ENCODE measurements at regions not wholly inside any gene's neighbourhood (a gene's known extent, or its start where the extent isn't known, plus 50 kb on each side); places are given as distances from the start of the nearest gene placed in this dataset.

- no peak overlapping the region for H3K4me3 ChIP-seq (ENCODE audit: low read length)
- H3K4me1 ChIP-seq (ENCODE audit: insufficient read depth, low read length), result no peaks in the 10 kb centered on the region
- no peaks in the 10 kb centered on the region for H3K36me3 Mint-ChIP-seq (ENCODE audit: low read depth)
- intact Hi-C loops (cut with DNase I, micrococcal nuclease), result no loop called here
- ATAC-seq (ENCODE audit: poor library complexity) (no peak), DNase-seq (no peak)
- no peaks in the 10 kb centered on the region for H3K36me3 ChIP-seq (ENCODE audit: insufficient read depth, low read length)
- no peak overlapping the region for H3K27ac ChIP-seq (ENCODE audit: low read depth in 1 of 2, low read length in 2 of 2)
- POLR2A ChIA-PET, result no interaction called here
- H3K27ac Mint-ChIP-seq, result no peak overlapping the region
- H3K9me3 Mint-ChIP-seq, result no peaks in the 10 kb centered on the region
- peaks cover 7% of the 10 kb centered on the region for H3K27me3 Mint-ChIP-seq
- CTCF ChIA-PET, result interaction anchor here (0.9 kb wide), 1 partner anchor 1603 kb away, joined by 4 read pairs; no protein-coding TSS in a partner anchor
- TF ChIP-seq CTCF (IDR thresholded peaks at IDR 0.05), result no peak
- H3K9me3 ChIP-seq (ENCODE audit: control insufficient read depth in 1 of 2, insufficient read depth in 1 of 2, low read length in 2 of 2), result no peaks in the 10 kb centered on the region
- no peaks in the 10 kb centered on the region for H3K4me1 Mint-ChIP-seq (ENCODE audit: low read depth)
- no peak overlapping the region for H3K4me3 Mint-ChIP-seq
- H3K27me3 ChIP-seq (ENCODE audit: control insufficient read depth in 1 of 2, insufficient read depth in 2 of 2, low read length in 2 of 2), result no peaks in the 10 kb centered on the region
Observed at GRCh38 chr13:109496216-109496615, 290.2 kb downstream of the IRS2 start.

GRCh38 chr13:109494925-109495369, 291.4 kb downstream of the IRS2 start:
- intact Hi-C loops (cut with DNase I, micrococcal nuclease), result no loop called here
- CTCF ChIA-PET, result no interaction called here
- ATAC-seq (ENCODE audit: poor library complexity) (no peak), DNase-seq (no peak)
- no peak for TF ChIP-seq CTCF (IDR thresholded peaks at IDR 0.05)
- H3K9me3 Mint-ChIP-seq, result no peaks in the 10 kb centered on the region
- Histone ChIP-seq H3K4me3 (ENCODE audit: low read length) (no peak overlapping the region), H3K36me3 (ENCODE audit: insufficient read depth, low read length) (no peaks in the 10 kb centered on the region), H3K9me3 (ENCODE audit: control insufficient read depth in 1 of 2, insufficient read depth in 1 of 2, low read length in 2 of 2) (no peaks in the 10 kb centered on the region), H3K27me3 (ENCODE audit: control insufficient read depth in 1 of 2, insufficient read depth in 2 of 2, low read length in 2 of 2) (no peaks in the 10 kb centered on the region), H3K4me1 (ENCODE audit: insufficient read depth, low read length) (no peaks in the 10 kb centered on the region), H3K27ac (ENCODE audit: low read depth in 1 of 2, low read length in 2 of 2) (no peak overlapping the region)
- H3K36me3 Mint-ChIP-seq (ENCODE audit: low read depth), result no peaks in the 10 kb centered on the region
- H3K27me3 Mint-ChIP-seq, result peaks cover 7% of the 10 kb centered on the region
- POLR2A ChIA-PET, result no interaction called here
- no peak overlapping the region for H3K4me3 Mint-ChIP-seq
- no peak overlapping the region for H3K27ac Mint-ChIP-seq
- no peaks in the 10 kb centered on the region for H3K4me1 Mint-ChIP-seq (ENCODE audit: low read depth)

GRCh38 chr13:109485136-109485794, 301.1 kb downstream of the IRS2 start:
- Histone ChIP-seq H3K9me3 (ENCODE audit: control insufficient read depth in 1 of 2, insufficient read depth in 1 of 2, low read length in 2 of 2) (no peaks in the 10 kb centered on the region), H3K27me3 (ENCODE audit: control insufficient read depth in 1 of 2, insufficient read depth in 2 of 2, low read length in 2 of 2) (no peaks in the 10 kb centered on the region), H3K36me3 (ENCODE audit: insufficient read depth, low read length) (no peaks in the 10 kb centered on the region), H3K27ac (ENCODE audit: low read depth in 1 of 2, low read length in 2 of 2) (no peak overlapping the region), H3K4me1 (ENCODE audit: insufficient read depth, low read length) (no peaks in the 10 kb centered on the region), H3K4me3 (ENCODE audit: low read length) (no peak overlapping the region)
- no peaks in the 10 kb centered on the region for H3K36me3 Mint-ChIP-seq (ENCODE audit: low read depth)
- no peak overlapping the region for H3K27ac Mint-ChIP-seq
- no peaks in the 10 kb centered on the region for H3K27me3 Mint-ChIP-seq
- TF ChIP-seq CTCF (IDR thresholded peaks at IDR 0.05), result no peak
- ATAC-seq (ENCODE audit: poor library complexity), result no peak
- CTCF ChIA-PET, result no interaction called here
- intact Hi-C loops (cut with DNase I, micrococcal nuclease), result no loop called here
- no peaks in the 10 kb centered on the region for H3K4me1 Mint-ChIP-seq (ENCODE audit: low read depth)
- no peak overlapping the region for H3K4me3 Mint-ChIP-seq
- H3K9me3 Mint-ChIP-seq, result no peaks in the 10 kb centered on the region
- POLR2A ChIA-PET, result interaction anchor here (0.8 kb wide), 1 partner anchor 246 kb away, joined by 3 read pairs; no protein-coding TSS in a partner anchor
- DNase-seq, result no peak

All from CD4-positive, alpha-beta T cell (primary cell).